NCI-H524 (cell line): ENCODE measurements at regions not wholly inside any gene's neighbourhood (a gene's known extent, or its start where the extent isn't known, plus 50 kb on each side); places are given as distances from the start of the nearest gene placed in this dataset.

Source experiments
- DNase-seq, 2 experiments: peaks; one replicate each; lab custom pipeline; 2025; lab: John Stamatoyannopoulos, UW

GRCh38 chr2:241924069-241924908, 54.8 kb downstream of the RTP5 start:
- no peak for DNase-seq

- DNase-seq = no peak
These were observed 55.4 kb downstream of the RTP5 start for GRCh38 chr2:241924909-241925250.

- no peak for DNase-seq
These were observed 55.7 kb downstream of the RTP5 start for GRCh38 chr2:241925277-241925676.

GRCh38 chr2:241925821-241926441, 56.4 kb downstream of the RTP5 start:
- DNase-seq = no peak

- no peak for DNase-seq
These were observed 57.2 kb downstream of the RTP5 start for GRCh38 chr2:241926541-241927311.

GRCh38 chr2:241929551-241930490, 60.3 kb downstream of the RTP5 start:
- no peak for DNase-seq

GRCh38 chr2:241931084-241931975, 61.8 kb downstream of the RTP5 start:
- no peak for DNase-seq

GRCh38 chr2:241931976-241932898, 62.7 kb downstream of the RTP5 start:
- no peak for DNase-seq

- DNase-seq = no peak
These were observed 63.3 kb downstream of the RTP5 start for GRCh38 chr2:241932899-241933178.

GRCh38 chr2:241933179-241933911, 63.8 kb downstream of the RTP5 start:
- no peak for DNase-seq

- DNase-seq = no peak
These were observed 65.8 kb downstream of the RTP5 start for GRCh38 chr2:241935314-241935713.

GRCh38 chr2:241935774-241936173, 66.2 kb downstream of the RTP5 start:
- no peak for DNase-seq

- no peak for DNase-seq
These were observed 67.1 kb downstream of the RTP5 start for GRCh38 chr2:241936457-241937133.

GRCh38 chr2:241937297-241937696, 67.8 kb downstream of the RTP5 start:
- DNase-seq = no peak

GRCh38 chr2:241939541-241939940, 70.0 kb downstream of the RTP5 start:
- no peak for DNase-seq

GRCh38 chr2:241940329-241940728, 70.8 kb downstream of the RTP5 start:
- DNase-seq = no peak

- DNase-seq = no peak
These were observed 72.3 kb downstream of the RTP5 start for GRCh38 chr2:241941691-241942301.
